ENCODE measurements at regions not wholly inside any gene's neighbourhood (a gene's known extent, or its start where the extent isn't known, plus 50 kb on each side); places are given as distances from the start of the nearest gene placed in this dataset.
A peak's percentile ranks its signal among the peaks of the same experiment; 100 is the strongest.

DNA sequence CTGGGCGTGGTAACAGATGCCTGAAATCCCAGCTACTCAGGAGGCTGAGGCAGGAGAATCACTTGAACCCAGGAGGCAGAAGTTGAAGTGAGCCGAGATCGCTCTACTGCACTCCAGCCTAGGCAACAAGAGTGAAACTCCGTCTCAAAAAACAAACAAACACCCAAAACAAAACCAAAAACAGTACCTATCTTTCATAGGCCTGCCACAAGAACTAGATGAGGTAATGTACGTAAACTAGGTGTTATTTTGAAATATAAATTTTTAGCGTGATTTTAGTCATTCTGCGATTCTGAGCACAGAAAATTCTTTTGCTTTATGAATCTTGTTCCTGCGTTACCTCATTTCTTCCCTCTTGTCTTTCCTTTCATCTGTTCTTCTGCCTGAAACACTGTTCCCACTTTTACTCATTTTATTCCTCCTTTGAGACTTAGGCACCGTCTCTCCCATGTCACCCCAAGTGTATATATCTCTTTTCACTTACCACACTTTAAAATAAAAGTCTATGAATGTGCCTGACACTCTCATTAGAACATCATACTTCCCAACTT lies 238.2 kb upstream of the HTR2A start:
- no peak overlapping the region for H3K27ac ChIP-seq (ENCODE audit: low read length)
- H3K27me3 ChIP-seq (ENCODE audit: control insufficient read depth in 1 of 2, insufficient read depth in 2 of 2, low read length in 2 of 2) = no peaks in the 10 kb centered on the region
- no peak overlapping the region for H3K9ac ChIP-seq (ENCODE audit: low read length in 2 of 2)
- peaks cover under 1% of the 10 kb centered on the region for H3K4me1 ChIP-seq (ENCODE audit: control insufficient read depth, insufficient read depth, low read length)
- no peaks in the 10 kb centered on the region for H3K36me3 ChIP-seq (ENCODE audit: control insufficient read depth in 2 of 2, insufficient read depth in 2 of 2, low read length in 2 of 2)
- H3K4me3 ChIP-seq (ENCODE audit: low read length in 2 of 2) = no peak overlapping the region
- no peaks in the 10 kb centered on the region for H3K9me3 ChIP-seq (ENCODE audit: control insufficient read depth in 2 of 2, low read length in 2 of 2)

- Histone ChIP-seq H3K4me3 (ENCODE audit: low read length in 2 of 2) (no peak overlapping the region), H3K4me1 (ENCODE audit: control insufficient read depth, insufficient read depth, low read length) (peaks cover 8% of the 10 kb centered on the region), H3K9ac (ENCODE audit: low read length in 2 of 2) (no peak overlapping the region), H3K27ac (ENCODE audit: low read length) (no peak overlapping the region), H3K9me3 (ENCODE audit: control insufficient read depth in 2 of 2, low read length in 2 of 2) (no peaks in the 10 kb centered on the region), H3K36me3 (ENCODE audit: control insufficient read depth in 2 of 2, insufficient read depth in 2 of 2, low read length in 2 of 2) (no peaks in the 10 kb centered on the region), H3K27me3 (ENCODE audit: control insufficient read depth in 1 of 2, insufficient read depth in 2 of 2, low read length in 2 of 2) (no peaks in the 10 kb centered on the region)
These were observed 236.2 kb upstream of the HTR2A start for GRCh38 chr13:47133011-47133445.

- Histone ChIP-seq H3K27ac (ENCODE audit: low read length) (no peak overlapping the region), H3K9ac (ENCODE audit: low read length in 2 of 2) (no peak overlapping the region), H3K4me3 (ENCODE audit: low read length in 2 of 2) (no peak overlapping the region), H3K27me3 (ENCODE audit: control insufficient read depth in 1 of 2, insufficient read depth in 2 of 2, low read length in 2 of 2) (no peaks in the 10 kb centered on the region), H3K4me1 (ENCODE audit: control insufficient read depth, insufficient read depth, low read length) (peaks cover 8% of the 10 kb centered on the region), H3K9me3 (ENCODE audit: control insufficient read depth in 2 of 2, low read length in 2 of 2) (no peaks in the 10 kb centered on the region), H3K36me3 (ENCODE audit: control insufficient read depth in 2 of 2, insufficient read depth in 2 of 2, low read length in 2 of 2) (no peaks in the 10 kb centered on the region)
These were observed 232.6 kb upstream of the HTR2A start for GRCh38 chr13:47129461-47129860.

DNA sequence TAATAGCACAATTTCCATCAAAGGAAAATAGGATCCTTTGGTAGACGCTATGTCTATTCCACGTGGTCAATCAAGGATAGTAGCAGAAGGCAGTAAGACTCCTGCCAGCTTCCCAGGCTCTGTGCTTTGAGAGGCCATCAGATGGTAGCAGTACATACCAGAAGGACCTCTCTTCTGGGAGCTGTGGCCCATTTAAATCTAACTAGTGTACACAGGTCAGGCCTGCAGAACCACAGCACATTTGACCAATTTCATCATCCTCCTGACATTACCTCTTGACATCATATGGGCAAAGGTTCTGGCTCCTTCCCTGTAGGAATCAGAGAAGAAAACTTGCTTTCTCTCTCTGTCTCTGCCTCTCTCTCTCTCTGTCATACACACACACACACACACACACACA lies 229.6 kb upstream of the HTR2A start:
- Histone ChIP-seq H3K27ac (ENCODE audit: low read length) (no peak overlapping the region), H3K4me3 (ENCODE audit: low read length in 2 of 2) (no peak overlapping the region), H3K4me1 (ENCODE audit: control insufficient read depth, insufficient read depth, low read length) (peaks cover 8% of the 10 kb centered on the region), H3K9me3 (ENCODE audit: control insufficient read depth in 2 of 2, low read length in 2 of 2) (no peaks in the 10 kb centered on the region), H3K27me3 (ENCODE audit: control insufficient read depth in 1 of 2, insufficient read depth in 2 of 2, low read length in 2 of 2) (no peaks in the 10 kb centered on the region), H3K36me3 (ENCODE audit: control insufficient read depth in 2 of 2, insufficient read depth in 2 of 2, low read length in 2 of 2) (no peaks in the 10 kb centered on the region), H3K9ac (ENCODE audit: low read length in 2 of 2) (no peak overlapping the region)

DNA sequence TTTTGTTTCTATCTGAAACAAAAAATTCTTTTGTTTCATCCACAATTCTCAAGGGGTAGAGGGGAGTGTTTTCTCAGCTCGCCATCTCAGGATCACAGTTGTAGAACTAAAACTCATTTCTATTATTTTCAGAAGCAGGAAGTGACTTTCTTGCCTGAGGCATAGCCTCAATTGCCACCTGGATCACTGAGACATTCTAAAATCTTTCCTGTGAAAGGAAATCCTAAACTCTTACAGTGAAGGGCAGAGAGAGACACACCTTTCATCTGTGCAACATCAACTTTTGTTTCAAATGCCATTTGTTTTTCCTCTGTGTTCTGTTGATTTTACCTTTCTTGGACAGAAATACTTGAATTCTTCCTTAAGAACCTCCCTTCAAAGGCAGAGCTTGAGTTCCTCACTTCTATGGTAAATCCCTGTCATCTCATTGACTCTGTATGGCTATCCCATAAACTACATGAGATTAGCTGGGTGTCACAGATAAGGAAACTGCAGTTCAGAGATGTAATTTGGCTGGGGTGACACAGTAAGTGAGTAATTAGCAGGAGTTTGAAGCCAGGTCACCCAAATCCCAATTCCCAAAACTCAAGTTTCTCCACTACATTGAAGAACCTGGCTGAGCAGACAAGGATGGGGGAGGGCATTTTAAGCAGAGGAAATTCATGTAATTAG lies 224.4 kb upstream of the HTR2A start:
- H3K9me3 ChIP-seq (ENCODE audit: control insufficient read depth in 2 of 2, low read length in 2 of 2) = no peaks in the 10 kb centered on the region
- peak overlapping the region; percentile 58 for H3K27ac ChIP-seq (ENCODE audit: low read length)
- H3K9ac ChIP-seq (ENCODE audit: low read length in 2 of 2) = no peak overlapping the region
- no peaks in the 10 kb centered on the region for H3K27me3 ChIP-seq (ENCODE audit: control insufficient read depth in 1 of 2, insufficient read depth in 2 of 2, low read length in 2 of 2)
- peaks cover 14% of the 10 kb centered on the region for H3K4me1 ChIP-seq (ENCODE audit: control insufficient read depth, insufficient read depth, low read length)
- no peaks in the 10 kb centered on the region for H3K36me3 ChIP-seq (ENCODE audit: control insufficient read depth in 2 of 2, insufficient read depth in 2 of 2, low read length in 2 of 2)
- no peak overlapping the region for H3K4me3 ChIP-seq (ENCODE audit: low read length in 2 of 2)

- peaks cover 14% of the 10 kb centered on the region for H3K4me1 ChIP-seq (ENCODE audit: control insufficient read depth, insufficient read depth, low read length)
- H3K27me3 ChIP-seq (ENCODE audit: control insufficient read depth in 1 of 2, insufficient read depth in 2 of 2, low read length in 2 of 2) = no peaks in the 10 kb centered on the region
- H3K9ac ChIP-seq (ENCODE audit: low read length in 2 of 2) = no peak overlapping the region
- H3K36me3 ChIP-seq (ENCODE audit: control insufficient read depth in 2 of 2, insufficient read depth in 2 of 2, low read length in 2 of 2) = no peaks in the 10 kb centered on the region
- H3K4me3 ChIP-seq (ENCODE audit: low read length in 2 of 2) = no peak overlapping the region
- peak overlapping the region; percentile 58 for H3K27ac ChIP-seq (ENCODE audit: low read length)
- H3K9me3 ChIP-seq (ENCODE audit: control insufficient read depth in 2 of 2, low read length in 2 of 2) = no peaks in the 10 kb centered on the region
These were observed 223.4 kb upstream of the HTR2A start for GRCh38 chr13:47120282-47120681.

- no peak overlapping the region for H3K9ac ChIP-seq (ENCODE audit: low read length in 2 of 2)
- H3K9me3 ChIP-seq (ENCODE audit: control insufficient read depth in 2 of 2, low read length in 2 of 2) = no peaks in the 10 kb centered on the region
- no peaks in the 10 kb centered on the region for H3K36me3 ChIP-seq (ENCODE audit: control insufficient read depth in 2 of 2, insufficient read depth in 2 of 2, low read length in 2 of 2)
- peaks cover 14% of the 10 kb centered on the region for H3K4me1 ChIP-seq (ENCODE audit: control insufficient read depth, insufficient read depth, low read length)
- peak overlapping the region; percentile 58 for H3K27ac ChIP-seq (ENCODE audit: low read length)
- H3K4me3 ChIP-seq (ENCODE audit: low read length in 2 of 2) = no peak overlapping the region
- no peaks in the 10 kb centered on the region for H3K27me3 ChIP-seq (ENCODE audit: control insufficient read depth in 1 of 2, insufficient read depth in 2 of 2, low read length in 2 of 2)
These were observed 222.9 kb upstream of the HTR2A start for GRCh38 chr13:47119575-47120235.

GRCh38 chr13:47117268-47117667 lies 220.4 kb upstream of the HTR2A start:
- Histone ChIP-seq H3K4me1 (ENCODE audit: control insufficient read depth, insufficient read depth, low read length) (peaks cover 14% of the 10 kb centered on the region), H3K27me3 (ENCODE audit: control insufficient read depth in 1 of 2, insufficient read depth in 2 of 2, low read length in 2 of 2) (no peaks in the 10 kb centered on the region), H3K4me3 (ENCODE audit: low read length in 2 of 2) (no peak overlapping the region), H3K9ac (ENCODE audit: low read length in 2 of 2) (no peak overlapping the region), H3K9me3 (ENCODE audit: control insufficient read depth in 2 of 2, low read length in 2 of 2) (no peaks in the 10 kb centered on the region), H3K36me3 (ENCODE audit: control insufficient read depth in 2 of 2, insufficient read depth in 2 of 2, low read length in 2 of 2) (no peaks in the 10 kb centered on the region), H3K27ac (ENCODE audit: low read length) (no peak overlapping the region)

GRCh38 chr13:47114030-47114429 lies 217.2 kb upstream of the HTR2A start:
- Histone ChIP-seq H3K27me3 (ENCODE audit: control insufficient read depth in 1 of 2, insufficient read depth in 2 of 2, low read length in 2 of 2) (no peaks in the 10 kb centered on the region), H3K36me3 (ENCODE audit: control insufficient read depth in 2 of 2, insufficient read depth in 2 of 2, low read length in 2 of 2) (no peaks in the 10 kb centered on the region), H3K9ac (ENCODE audit: low read length in 2 of 2) (no peak overlapping the region), H3K4me3 (ENCODE audit: low read length in 2 of 2) (no peak overlapping the region), H3K4me1 (ENCODE audit: control insufficient read depth, insufficient read depth, low read length) (peaks cover 5% of the 10 kb centered on the region), H3K27ac (ENCODE audit: low read length) (no peak overlapping the region), H3K9me3 (ENCODE audit: control insufficient read depth in 2 of 2, low read length in 2 of 2) (no peaks in the 10 kb centered on the region)

DNA sequence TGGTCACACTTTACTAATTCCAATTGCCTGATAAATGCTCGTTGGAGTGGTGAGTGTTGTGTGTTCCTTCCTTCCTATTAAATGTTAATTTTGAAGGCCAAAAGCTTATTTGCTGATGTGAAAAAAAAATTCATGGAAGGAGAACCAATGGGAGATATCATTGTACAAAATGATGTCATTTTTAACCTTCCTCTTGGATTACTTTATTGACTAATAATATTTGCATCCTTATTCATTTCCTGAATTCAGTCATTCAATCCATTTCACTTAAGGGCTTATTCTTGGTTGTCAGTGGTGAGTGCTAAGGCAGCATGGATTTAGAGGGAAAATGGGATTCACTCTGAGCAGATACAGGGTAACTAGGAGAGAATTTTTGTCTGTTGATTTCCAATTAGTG lies 216.0 kb upstream of the HTR2A start:
- Histone ChIP-seq H3K27me3 (ENCODE audit: control insufficient read depth in 1 of 2, insufficient read depth in 2 of 2, low read length in 2 of 2) (no peaks in the 10 kb centered on the region), H3K4me3 (ENCODE audit: low read length in 2 of 2) (no peak overlapping the region), H3K9ac (ENCODE audit: low read length in 2 of 2) (no peak overlapping the region), H3K4me1 (ENCODE audit: control insufficient read depth, insufficient read depth, low read length) (peaks cover 5% of the 10 kb centered on the region), H3K27ac (ENCODE audit: low read length) (no peak overlapping the region), H3K9me3 (ENCODE audit: control insufficient read depth in 2 of 2, low read length in 2 of 2) (no peaks in the 10 kb centered on the region), H3K36me3 (ENCODE audit: control insufficient read depth in 2 of 2, insufficient read depth in 2 of 2, low read length in 2 of 2) (no peaks in the 10 kb centered on the region)
